Sigmoid colon (tissue), 6 donors: ENCODE measurements at regions not wholly inside any gene's neighbourhood (a gene's known extent, or its start where the extent isn't known, plus 50 kb on each side); places are given as distances from the start of the nearest gene placed in this dataset.
"Not testable (repeated sequence)": the region's sequence is repeated elsewhere in the genome, so short reads cannot be mapped to it uniquely, and the experiment has no call there.

Experiments
- DNase-seq: peaks from one replicate; pipeline ENCODE4 v3.0.0-alpha.2; 2019
- H3K27ac ChIP-seq, 4 donors: fragments of 200-600 bp; sonication (generic); one replicate each; pipeline ENCODE4 v1.5.1; 2016 to 2019; ENCODE audit warnings: mild to moderate bottlenecking in 1 of 4
- H3K27me3 ChIP-seq, 3 donors: fragments of 200-600 bp; sonication (generic); one replicate each; pipeline ENCODE4 v1.5.1; 2019; ENCODE audit warnings: mild to moderate bottlenecking in 1 of 3
- H3K36me3 ChIP-seq, 4 donors: fragments of 200-600 bp; sonication (generic); one replicate each; pipeline ENCODE4 v1.5.1; 2016 to 2019
- H3K4me1 ChIP-seq, 4 donors: fragments of 200-600 bp; sonication (generic); one replicate each; pipeline ENCODE4 v1.5.1; 2017 to 2019
- H3K4me3 ChIP-seq, 4 donors: fragments of 200-600 bp; sonication (generic); one replicate each; pipeline ENCODE4 v1.5.1; 2017 to 2019; ENCODE audit warnings: mild to moderate bottlenecking in 2 of 4, moderate library complexity in 1 of 4
- H3K9me3 ChIP-seq, 4 donors: fragments of 200-600 bp in 3 of 4; sonication (generic) in 3 of 4; one replicate each; pipeline versions ENCODE4 v1.5.1 to v1.6.1; 2013 to 2019
- EP300 ChIP-seq, 4 donors: sonication (generic); formaldehyde crosslinking; IDR thresholded peaks; one replicate each; pipeline ENCODE4 v1.6.1; 2017; ENCODE audit warnings: antibody characterized with exemption in 4 of 4
- POLR2A ChIP-seq, 2 donors: fragments of 450-650 bp; IDR thresholded peaks; one replicate each; pipeline ENCODE4 v1.6.1; 2016; ENCODE audit warnings: antibody characterized with exemption in 2 of 2, mild to moderate bottlenecking in 2 of 2, moderate library complexity in 2 of 2
- POLR2AphosphoS5 ChIP-seq, 4 donors: sonication (generic); formaldehyde crosslinking; IDR thresholded peaks; one replicate each; pipeline ENCODE4 v1.6.1; 2017; ENCODE audit warnings: antibody characterized with exemption in 4 of 4
- WGBS, 2 donors: extraction: QIAGEN DNeasy Blood & Tissue Kit; methylation state at CpG; one replicate each; pipeline ENCODE4 v1.1.7; 2013; 5-methylcytosine and 5-hydroxymethylcytosine counted together
- intact Hi-C: fragments of 100-400 bp; cut with DNase I; formaldehyde crosslinking; loops from one replicate; pipeline ENCODE4 v1.15.1; 2023
- TF ChIP-seq, protein P1 (sequence below), 4 experiments: fragments of 450-650 bp in 3 of 4; fragments of 200-600 bp in 1 of 4; IDR thresholded peaks; one replicate each; pipeline ENCODE4 v1.5.1; 2016 to 2019; ENCODE audit warnings: antibody characterized with exemption in 4 of 4, mild to moderate bottlenecking in 3 of 4, moderate library complexity in 2 of 4
- donor health status: healthy with polysubstance abuse.
- donor health status: healthy.

DNA sequence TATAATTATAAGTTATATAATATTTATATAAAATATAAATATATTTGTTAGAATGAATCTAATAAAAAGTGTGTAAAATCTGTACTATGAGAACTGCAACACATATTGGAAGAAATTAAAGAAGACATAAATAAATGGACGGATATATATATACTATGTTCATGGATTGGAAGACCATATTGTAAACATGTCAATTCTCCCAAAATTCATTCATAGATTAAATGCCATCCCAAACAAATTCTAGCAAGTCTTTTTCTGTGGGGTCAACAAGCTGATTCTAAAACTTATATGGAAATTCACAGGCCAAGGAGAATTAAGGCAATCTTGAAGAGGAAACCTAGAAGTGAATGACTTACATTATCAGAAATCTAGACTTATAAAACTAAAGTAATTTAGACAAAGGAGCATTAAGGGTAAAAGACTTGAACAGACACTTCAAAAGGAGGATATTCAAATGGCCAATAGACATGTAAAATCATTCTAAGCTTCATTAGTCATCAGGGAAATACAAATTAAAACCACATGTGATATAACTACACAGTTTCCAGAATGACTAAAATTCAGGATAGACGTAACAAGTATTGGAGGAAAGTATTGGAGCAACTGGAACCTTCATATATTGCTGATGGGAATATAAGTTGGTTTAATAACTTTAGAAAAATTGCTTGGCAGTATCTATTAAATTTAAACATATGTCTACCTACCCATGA lies 225.9 kb downstream of the EMX2 start:
- Histone ChIP-seq H3K4me1 (no peaks in the 10 kb centered on the region), H3K9me3 (peaks cover 0 to 2% (median 0%) of the 10 kb centered on the region in 4 donors), H3K27ac (no peak overlapping the region), H3K36me3 (no peaks in the 10 kb centered on the region), H3K4me3 (no peak overlapping the region), H3K27me3 (no peaks in the 10 kb centered on the region)
- TF ChIP-seq EP300 (IDR thresholded peaks at IDR 0.05), result no peak
- TF ChIP-seq, protein P1, sequence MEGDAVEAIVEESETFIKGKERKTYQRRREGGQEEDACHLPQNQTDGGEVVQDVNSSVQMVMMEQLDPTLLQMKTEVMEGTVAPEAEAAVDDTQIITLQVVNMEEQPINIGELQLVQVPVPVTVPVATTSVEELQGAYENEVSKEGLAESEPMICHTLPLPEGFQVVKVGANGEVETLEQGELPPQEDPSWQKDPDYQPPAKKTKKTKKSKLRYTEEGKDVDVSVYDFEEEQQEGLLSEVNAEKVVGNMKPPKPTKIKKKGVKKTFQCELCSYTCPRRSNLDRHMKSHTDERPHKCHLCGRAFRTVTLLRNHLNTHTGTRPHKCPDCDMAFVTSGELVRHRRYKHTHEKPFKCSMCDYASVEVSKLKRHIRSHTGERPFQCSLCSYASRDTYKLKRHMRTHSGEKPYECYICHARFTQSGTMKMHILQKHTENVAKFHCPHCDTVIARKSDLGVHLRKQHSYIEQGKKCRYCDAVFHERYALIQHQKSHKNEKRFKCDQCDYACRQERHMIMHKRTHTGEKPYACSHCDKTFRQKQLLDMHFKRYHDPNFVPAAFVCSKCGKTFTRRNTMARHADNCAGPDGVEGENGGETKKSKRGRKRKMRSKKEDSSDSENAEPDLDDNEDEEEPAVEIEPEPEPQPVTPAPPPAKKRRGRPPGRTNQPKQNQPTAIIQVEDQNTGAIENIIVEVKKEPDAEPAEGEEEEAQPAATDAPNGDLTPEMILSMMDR (IDR thresholded peaks at IDR 0.05), result no peak
- no peak for TF ChIP-seq POLR2AphosphoS5 (IDR thresholded peaks at IDR 0.05)
- no peak for TF ChIP-seq POLR2A (IDR thresholded peaks at IDR 0.05)
- intact Hi-C loops, result no loop called here
- DNase-seq, result no peak
- 90 to 91% methylated on average over 2 of the region's 2 CpGs for WGBS, 2 donors

DNA sequence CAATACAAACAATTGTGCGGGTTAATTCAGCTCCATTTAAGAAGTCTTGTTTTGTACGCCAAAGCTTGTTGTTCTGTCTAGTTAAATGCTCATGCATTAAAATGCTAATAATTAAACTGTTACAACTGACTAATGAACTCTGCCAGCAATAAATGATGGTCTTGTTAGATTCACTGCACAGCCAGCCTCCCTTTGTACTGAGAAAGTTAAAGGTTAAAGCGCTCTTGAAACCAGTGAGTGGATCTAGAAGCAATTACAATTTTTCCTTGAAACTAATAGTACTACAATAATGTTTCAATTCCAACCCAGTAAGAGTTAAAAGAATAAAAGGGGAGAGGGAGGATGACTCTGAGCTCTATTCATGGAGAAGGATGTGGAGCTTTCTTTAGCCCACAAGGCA lies 233.0 kb downstream of the EMX2 start:
- no peaks in the 10 kb centered on the region for H3K27me3 ChIP-seq
- H3K4me1 ChIP-seq, result no peaks in the 10 kb centered on the region
- TF ChIP-seq POLR2A (IDR thresholded peaks at IDR 0.05) (no peak), EP300 (IDR thresholded peaks at IDR 0.05) (no peak), POLR2AphosphoS5 (IDR thresholded peaks at IDR 0.05) (no peak)
- TF ChIP-seq, protein P1 (IDR thresholded peaks at IDR 0.05), result no peak
- H3K4me3 ChIP-seq, result no peak overlapping the region
- H3K36me3 ChIP-seq, result no peaks in the 10 kb centered on the region
- no peak for DNase-seq
- H3K9me3 ChIP-seq, result no peaks in the 10 kb centered on the region
- intact Hi-C loops, result no loop called here
- 95 to 96% methylated on average over 3 of the region's 3 CpGs for WGBS, 2 donors
- no peak overlapping the region for H3K27ac ChIP-seq

DNA sequence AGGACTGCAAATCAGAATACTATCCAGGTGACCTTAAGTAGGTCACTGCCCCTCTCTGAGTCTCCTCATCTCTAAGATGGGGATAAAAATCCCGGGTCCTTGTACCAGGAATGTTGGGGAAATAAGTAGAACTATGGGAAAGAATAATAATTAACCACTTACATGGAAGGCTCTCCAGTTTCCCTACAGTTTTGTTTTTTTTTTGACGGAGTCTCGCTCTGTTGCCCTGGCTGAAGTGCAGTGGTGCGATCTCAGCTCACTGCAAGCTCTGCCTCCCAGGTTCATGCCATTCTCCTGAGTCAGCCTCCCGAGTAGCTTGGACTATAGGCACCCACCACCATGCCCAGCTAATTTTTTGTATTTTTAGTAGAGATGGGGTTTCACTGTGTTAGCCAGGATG lies 234.7 kb downstream of the EMX2 start:
- H3K36me3 ChIP-seq, H3K9me3 ChIP-seq, DNase-seq, H3K27me3 ChIP-seq, H3K27ac ChIP-seq, intact Hi-C loops, H3K4me1 ChIP-seq, H3K4me3 ChIP-seq: not testable (repeated sequence)
- 85 to 90% methylated on average over 5 of the region's 5 CpGs for WGBS, 2 donors

DNA sequence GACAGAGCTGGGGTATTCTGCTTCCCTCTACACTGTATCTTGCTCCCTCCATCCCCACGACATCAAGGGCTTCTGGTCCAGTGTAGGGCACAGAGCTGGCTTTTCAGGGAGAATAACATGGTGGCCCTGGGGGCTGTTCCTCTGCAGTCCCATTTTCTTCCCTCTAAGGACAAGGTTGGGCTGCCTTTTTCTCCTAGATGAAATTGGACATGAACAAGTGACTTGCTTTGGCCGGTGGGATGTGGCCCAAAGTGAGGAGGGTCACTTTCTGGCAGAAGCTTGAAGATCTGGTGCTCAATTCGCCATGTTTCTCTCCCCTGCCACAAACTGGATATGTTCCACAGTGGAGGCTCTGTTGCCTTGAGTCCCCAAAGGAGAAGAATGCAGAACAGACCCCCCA lies 235.7 kb downstream of the EMX2 start:
- DNase-seq, result no peak
- intact Hi-C loops, result no loop called here
- H3K27ac ChIP-seq, result no peak overlapping the region
- 81 to 83% methylated on average over 3 of the region's 3 CpGs for WGBS, 2 donors
- H3K4me1 ChIP-seq, result no peaks in the 10 kb centered on the region
- H3K36me3 ChIP-seq, result no peaks in the 10 kb centered on the region
- H3K4me3 ChIP-seq, result no peak overlapping the region
- TF ChIP-seq POLR2AphosphoS5 (IDR thresholded peaks at IDR 0.05) (no peak), EP300 (IDR thresholded peaks at IDR 0.05) (no peak)
- H3K27me3 ChIP-seq, result no peaks in the 10 kb centered on the region
- H3K9me3 ChIP-seq, result no peaks in the 10 kb centered on the region

DNA sequence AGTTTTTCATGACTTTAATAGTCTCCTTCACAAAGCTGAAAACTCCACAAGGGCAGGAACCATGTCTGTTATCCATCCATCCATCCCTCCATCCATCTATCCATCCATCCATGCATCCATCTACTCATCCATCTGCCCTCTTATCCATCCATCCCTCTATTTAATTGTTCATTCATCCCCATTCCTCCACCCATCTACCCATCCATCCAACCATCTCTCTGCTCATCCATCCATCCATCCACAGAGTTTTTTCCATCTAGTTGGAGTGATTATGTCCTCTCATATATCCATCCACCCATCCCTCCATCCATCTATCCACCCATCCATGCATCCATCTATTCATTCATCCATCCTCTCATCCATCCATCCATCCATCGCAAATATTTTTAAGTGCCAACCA lies 237.9 kb downstream of the EMX2 start:
- H3K4me3 ChIP-seq, result no peak overlapping the region
- intact Hi-C loops, result no loop called here
- no peaks in the 10 kb centered on the region for H3K9me3 ChIP-seq
- TF ChIP-seq, protein P1 (IDR thresholded peaks at IDR 0.05), result no peak
- TF ChIP-seq POLR2AphosphoS5 (IDR thresholded peaks at IDR 0.05) (no peak), EP300 (IDR thresholded peaks at IDR 0.05) (no peak), POLR2A (IDR thresholded peaks at IDR 0.05) (no peak)
- WGBS, 2 donors, result 98% methylated on average over 1 of the region's 1 CpG
- H3K27me3 ChIP-seq, result no peaks in the 10 kb centered on the region
- H3K27ac ChIP-seq, result no peak overlapping the region
- no peaks in the 10 kb centered on the region for H3K36me3 ChIP-seq
- H3K4me1 ChIP-seq, result no peaks in the 10 kb centered on the region
- no peak for DNase-seq
